ENCODE measurements at regions not wholly inside any gene's neighbourhood (a gene's known extent, or its start where the extent isn't known, plus 50 kb on each side); places are given as distances from the start of the nearest gene placed in this dataset.

DNA sequence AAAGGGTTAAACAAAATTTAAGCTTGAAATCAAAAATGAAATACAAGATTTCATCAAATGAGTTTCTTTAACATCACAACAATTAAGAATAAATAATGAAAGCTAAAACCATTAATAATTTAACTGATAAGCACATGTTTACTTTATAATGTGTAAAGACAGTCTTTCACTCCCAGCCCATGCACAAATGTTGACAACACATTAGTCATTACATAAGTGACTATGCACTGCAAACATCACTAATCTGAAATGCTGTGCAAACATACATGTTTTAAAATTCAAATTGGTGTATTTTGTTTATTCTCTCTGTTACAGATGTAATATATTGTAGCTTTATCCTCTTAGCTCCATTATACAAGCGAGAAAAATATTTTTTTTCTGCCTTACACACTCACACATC is 220.6 kb upstream of the CPXCR1 start:
- in situ Hi-C loops (cut with HindIII; ENCODE audit: low pct_unique_long_range_greater_than_20kb, low sequenced_read_pairs): no loop called here
- DNase-seq (ENCODE audit: low read depth): no peak

DNA sequence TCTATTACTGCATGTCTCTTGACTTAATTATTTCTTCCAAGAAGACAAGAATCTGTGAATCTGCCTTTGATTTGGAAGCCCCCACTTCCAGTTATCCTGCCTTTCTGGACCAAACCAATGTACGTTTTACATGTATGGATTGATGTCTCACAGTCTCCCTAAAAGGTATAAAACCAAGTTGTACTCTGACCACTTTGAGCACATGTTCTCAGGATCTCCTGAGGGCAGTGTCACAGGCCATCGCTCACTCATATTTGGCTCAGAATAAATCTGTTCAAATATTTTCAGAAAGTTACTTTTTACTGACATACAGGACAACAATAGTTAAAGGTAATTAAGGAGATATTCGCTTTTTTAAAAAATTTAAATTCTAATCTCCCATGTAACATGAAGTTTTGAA is 188.6 kb upstream of the CPXCR1 start:
- in situ Hi-C loops (cut with HindIII; ENCODE audit: low pct_unique_long_range_greater_than_20kb, low sequenced_read_pairs): no loop called here

DNA sequence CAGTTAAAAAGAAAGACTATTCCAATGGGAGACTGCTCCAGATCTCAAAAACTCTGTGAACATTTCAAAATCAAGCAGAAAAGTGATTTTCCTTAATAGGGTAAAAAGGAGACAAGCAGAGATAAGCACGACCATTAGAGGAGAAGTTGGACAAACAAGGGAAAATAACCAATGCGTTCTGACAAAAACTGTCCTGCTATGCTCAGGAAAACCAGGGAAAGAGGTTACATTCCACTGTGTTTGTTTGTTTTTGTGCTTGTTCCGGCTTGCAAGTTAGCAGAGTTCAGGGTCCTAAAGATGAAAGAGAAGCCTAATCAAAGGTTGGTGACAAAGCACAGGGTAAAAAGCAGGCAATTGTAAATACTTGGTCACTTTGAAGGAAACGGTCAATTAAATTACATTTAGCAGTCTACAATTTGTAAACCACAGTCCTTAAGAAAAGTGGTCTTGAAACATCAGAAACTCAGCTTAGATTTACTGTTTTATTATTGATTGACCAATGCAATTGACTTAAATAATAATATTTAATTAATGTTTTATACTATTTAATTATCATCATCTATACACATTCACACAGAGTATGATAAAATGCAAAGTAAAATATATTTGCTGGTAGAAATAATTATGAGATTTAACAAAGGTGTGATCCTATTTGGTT is 186.2 kb upstream of the CPXCR1 start:
- in situ Hi-C loops (cut with HindIII; ENCODE audit: low pct_unique_long_range_greater_than_20kb, low sequenced_read_pairs): no loop called here
- DNase-seq (ENCODE audit: low read depth): no peak

More for the DNA sequence above, 188.6 kb upstream of the CPXCR1 start:
- no peak for DNase-seq (ENCODE audit: low read depth)

DNA sequence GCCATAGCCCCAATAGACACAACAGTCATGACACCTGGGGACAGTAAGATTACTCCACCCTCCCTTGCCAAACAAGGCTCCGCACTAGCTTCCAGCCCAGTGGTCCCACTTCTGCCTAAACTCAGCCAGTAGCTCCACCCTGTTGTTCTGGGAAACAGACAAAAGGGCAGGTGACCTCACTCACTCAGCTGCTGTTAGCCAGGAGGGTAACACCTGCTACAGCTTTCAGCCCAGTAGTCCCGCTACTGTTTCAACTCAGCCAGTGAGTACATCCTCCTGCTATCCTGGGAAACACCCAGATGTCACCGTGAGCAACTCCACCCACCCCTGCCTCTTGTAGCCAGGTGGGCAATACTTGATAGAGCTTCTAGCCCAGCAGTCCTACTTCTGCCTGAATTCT is 162.7 kb upstream of the CPXCR1 start:
- DNase-seq (ENCODE audit: low read depth): no peak
- in situ Hi-C loops (cut with HindIII; ENCODE audit: low pct_unique_long_range_greater_than_20kb, low sequenced_read_pairs): no loop called here

DNA sequence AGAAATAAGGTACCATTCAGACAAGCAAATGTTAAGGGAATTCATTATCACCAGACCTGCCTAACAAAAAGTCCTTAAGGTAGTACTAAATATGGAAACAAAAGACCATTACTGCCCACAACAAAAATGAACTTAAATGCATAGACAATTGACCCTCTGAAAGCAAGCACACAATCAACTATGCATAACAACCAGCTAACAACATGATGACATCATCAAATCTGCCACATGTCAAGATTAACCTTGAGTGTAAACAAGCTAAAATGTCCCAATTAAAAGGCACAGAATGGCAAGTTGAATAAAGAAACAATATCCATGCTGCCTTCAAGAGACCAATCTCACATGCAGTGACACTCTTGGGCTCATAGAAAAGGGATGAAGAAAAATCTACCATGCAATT is 160.7 kb upstream of the CPXCR1 start:
- in situ Hi-C loops (cut with HindIII; ENCODE audit: low pct_unique_long_range_greater_than_20kb, low sequenced_read_pairs): no loop called here
- DNase-seq (ENCODE audit: low read depth): no peak

DNA sequence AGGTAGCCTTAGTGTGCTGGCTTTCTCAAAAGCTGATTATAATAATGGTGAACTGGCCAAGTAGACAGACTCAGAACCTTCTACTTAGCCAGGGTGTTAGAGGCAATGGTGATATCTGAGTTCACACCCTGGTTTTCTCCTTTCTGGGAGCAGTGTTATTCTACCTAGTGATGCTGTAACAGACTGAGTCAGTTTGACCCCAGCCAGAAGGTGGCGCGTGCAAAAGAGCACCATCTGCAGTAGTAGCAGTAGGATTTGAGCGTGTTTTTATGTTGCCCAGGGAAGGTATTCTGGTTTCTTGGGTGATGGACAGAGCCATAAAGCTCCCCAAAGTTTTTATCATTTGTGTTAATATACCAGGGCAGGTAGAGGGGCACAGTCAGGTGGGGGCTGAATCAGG is 143.8 kb upstream of the CPXCR1 start:
- DNase-seq (ENCODE audit: low read depth): no peak
- in situ Hi-C loops (cut with HindIII; ENCODE audit: low pct_unique_long_range_greater_than_20kb, low sequenced_read_pairs): no loop called here

DNA sequence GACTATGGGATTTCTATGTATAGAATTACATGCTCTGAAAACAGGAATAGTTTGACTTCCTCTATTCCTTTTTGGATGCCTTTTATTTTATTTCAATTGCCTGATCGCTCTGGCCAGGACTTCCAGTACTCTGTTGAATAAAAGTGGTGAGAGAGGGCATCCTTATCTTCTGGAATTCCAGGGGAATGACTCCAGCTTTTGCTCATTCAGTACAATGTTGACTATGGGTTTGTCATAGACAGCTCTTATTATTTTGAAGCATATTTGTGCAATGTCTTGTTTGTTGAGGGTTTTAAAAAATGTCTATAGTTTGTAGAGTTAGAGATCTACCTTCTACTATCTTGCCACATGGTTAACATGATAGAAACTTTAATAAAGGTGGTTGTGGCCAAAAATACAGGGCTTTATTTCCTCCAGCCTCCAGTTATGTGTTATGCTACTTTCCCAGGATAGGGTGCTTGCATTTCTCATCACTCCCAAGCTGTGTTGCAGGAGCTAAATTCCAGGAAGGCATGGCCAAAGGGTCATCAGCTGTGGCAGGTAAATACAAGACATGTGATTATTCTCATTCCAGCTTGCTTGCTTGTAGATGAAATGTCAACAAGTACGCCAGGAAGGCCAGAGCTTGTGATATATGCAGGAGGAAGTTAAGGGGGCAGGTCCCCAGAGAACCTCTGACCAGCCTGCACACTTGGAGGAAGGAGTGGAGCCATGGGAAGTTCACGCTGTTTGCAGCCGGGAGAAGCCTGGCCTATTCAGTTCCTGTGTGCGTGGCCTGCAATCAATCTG is 142.4 kb upstream of the CPXCR1 start:
- DNase-seq (ENCODE audit: low read depth): no peak
- in situ Hi-C loops (cut with HindIII; ENCODE audit: low pct_unique_long_range_greater_than_20kb, low sequenced_read_pairs): no loop called here

DNA sequence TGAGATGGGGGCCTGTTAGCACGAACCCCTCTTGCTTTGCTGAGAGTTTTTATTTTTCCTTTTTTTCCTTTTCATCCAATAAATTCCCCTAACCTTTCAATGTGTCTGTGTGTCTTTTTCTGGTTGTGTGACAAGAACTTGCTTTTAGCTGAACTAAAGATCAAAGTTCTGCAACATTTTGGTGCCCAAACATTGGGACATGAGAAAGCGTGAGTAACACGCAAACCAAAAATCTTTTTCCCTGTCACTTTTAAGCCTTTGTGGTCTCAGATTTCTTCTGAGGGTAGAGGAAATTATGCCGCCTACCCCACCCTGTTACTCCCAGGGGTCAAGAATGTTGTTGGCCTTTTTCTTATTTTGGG is 141.8 kb upstream of the CPXCR1 start:
- in situ Hi-C loops (cut with HindIII; ENCODE audit: low pct_unique_long_range_greater_than_20kb, low sequenced_read_pairs): no loop called here

DNA sequence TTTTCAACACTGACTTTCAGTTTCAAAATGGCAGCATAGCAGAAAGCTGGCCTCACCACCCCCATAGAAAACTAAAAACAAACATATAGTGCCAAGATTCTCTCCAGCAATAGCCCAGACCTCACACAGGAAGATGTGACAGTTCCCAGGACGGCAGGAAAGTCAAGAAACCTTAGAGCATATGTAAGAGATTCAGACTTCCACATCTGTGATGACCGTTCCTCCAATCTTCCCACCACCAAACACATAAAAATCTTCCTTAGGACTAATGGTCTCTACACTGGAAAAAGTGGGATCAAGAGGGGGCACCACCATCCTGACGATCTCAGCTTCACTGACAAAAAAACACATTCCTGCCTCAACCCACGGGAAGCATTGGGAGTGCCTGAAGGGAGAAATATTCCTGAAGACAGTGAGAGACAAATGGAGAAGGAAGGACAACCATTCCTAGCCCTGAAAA is 134.1 kb upstream of the CPXCR1 start:
- DNase-seq (ENCODE audit: low read depth): no peak

More for the DNA sequence above, 141.8 kb upstream of the CPXCR1 start:
- no peak for DNase-seq (ENCODE audit: low read depth)

DNA sequence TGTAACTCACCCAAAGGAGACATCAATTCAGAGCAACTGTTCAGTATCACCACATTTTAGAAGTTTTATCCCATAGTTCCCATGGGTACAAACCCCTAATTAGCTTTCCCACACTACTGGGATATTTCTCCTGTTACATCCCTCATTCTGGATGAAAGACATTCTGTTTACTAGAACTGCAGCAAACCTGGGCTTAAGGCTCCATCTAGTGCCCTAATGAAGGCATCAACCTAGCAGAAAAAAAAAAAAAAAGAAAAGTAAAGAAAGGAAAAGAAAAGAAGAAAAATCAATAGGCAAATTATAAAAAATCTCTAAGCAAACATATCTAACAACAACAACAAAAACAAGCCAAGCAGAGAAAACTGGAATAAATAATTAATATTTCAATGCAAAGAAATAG is 133.7 kb upstream of the CPXCR1 start:
- in situ Hi-C loops (cut with HindIII; ENCODE audit: low pct_unique_long_range_greater_than_20kb, low sequenced_read_pairs): no loop called here
- DNase-seq (ENCODE audit: low read depth): peak; percentile 12

More for the DNA sequence above, 134.1 kb upstream of the CPXCR1 start:
- in situ Hi-C loops (cut with HindIII; ENCODE audit: low pct_unique_long_range_greater_than_20kb, low sequenced_read_pairs): no loop called here

DNA sequence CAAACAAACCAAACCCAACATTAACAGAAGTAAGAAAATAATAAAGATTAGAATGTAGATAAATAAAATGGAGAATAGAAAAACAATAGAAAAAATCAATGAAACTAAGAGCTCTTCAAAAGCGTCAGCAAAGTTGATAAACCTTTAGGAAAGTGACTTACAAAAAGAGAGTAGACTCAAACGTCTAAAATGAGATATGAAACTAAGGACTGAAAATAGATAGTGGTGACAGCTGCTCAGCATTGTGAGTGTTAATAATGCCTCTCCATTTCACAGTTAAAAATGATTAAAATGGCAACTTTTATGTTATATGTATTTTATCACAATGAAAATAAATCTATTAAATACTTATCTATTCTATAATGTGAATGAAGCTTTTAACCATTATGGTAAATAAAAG is 125.7 kb upstream of the CPXCR1 start:
- no peak for DNase-seq (ENCODE audit: low read depth)
- in situ Hi-C loops (cut with HindIII; ENCODE audit: low pct_unique_long_range_greater_than_20kb, low sequenced_read_pairs): no loop called here

DNA sequence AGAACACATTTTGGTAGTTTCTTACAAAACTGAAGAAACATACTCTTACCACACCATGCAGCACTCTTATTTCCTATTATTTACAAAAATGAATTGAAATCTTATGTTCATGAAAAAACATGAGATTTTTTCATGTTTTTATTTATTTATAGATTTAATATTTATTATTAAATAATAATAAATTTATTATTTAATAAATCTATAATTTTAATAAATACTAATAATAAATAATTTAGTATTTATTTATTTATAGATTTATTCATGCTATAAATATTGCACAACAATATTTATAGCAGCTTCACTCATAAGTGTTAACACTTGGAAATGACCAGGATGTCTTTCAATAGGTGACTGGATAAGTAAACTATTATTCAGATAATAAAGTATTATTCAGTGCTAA is 91.6 kb upstream of the CPXCR1 start:
- in situ Hi-C loops (cut with HindIII; ENCODE audit: low pct_unique_long_range_greater_than_20kb, low sequenced_read_pairs): no loop called here
- DNase-seq (ENCODE audit: low read depth): no peak

DNA sequence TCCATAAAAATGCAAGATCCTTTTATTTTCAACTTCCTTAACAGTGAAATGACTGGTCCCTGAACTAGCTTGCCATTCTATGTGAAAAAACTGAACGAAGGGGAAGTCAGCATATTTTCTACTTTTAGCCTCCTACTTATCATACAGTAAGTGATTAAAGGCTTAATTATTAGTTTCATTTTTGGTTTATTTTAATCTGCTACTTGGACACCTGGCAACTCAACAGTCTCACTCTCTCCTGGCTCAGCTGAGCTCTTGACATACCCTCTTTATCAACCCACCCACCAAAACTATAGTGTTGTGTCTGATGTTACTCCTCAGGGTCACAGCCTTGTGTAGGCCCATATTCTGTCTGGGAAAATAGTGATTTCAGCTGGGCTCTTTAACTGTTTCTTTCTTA is 86.2 kb upstream of the CPXCR1 start:
- in situ Hi-C loops (cut with HindIII; ENCODE audit: low pct_unique_long_range_greater_than_20kb, low sequenced_read_pairs): no loop called here
- no peak for DNase-seq (ENCODE audit: low read depth)

DNA sequence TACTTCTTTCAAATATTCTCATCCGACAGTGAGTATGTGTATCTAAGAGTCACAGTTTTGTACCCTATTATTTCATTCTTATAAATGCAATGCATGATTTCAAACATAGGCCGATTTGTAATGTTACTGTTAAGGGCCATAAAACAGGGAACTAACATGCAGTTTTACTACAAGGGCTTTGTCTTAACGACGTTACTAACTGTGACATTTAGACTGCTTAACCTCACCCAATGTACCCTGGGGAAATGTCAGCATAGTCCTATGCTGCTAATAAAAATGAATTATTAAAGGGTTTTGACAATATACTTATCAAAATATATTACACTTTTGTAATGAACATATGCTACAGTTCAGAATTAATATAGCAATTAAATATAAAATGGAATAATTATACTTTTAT is 74.8 kb upstream of the CPXCR1 start:
- no peak for DNase-seq (ENCODE audit: low read depth)
- in situ Hi-C loops (cut with HindIII; ENCODE audit: low pct_unique_long_range_greater_than_20kb, low sequenced_read_pairs): no loop called here
